ENCODE measurements at regions not wholly inside any gene's neighbourhood (a gene's known extent, or its start where the extent isn't known, plus 50 kb on each side); places are given as distances from the start of the nearest gene placed in this dataset.

DNA sequence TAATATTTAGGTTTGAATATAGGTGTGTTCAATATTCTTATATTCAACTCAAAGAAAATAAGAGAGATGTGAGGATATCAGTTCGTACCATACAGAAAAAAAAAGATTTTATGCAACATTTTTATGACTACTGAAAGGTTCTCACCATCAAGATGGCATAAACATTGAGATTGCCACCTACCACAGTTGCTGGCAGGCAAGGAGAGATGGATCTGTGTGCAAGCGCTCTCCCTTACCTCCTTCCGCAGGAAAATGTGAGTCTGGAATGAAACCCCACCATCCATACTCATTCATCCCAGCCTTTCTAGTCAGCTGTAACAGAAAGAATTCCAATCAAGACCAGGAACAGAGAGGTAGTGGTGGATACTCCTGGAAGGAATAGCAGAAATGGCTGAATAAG, 376.9 kb downstream of the PPP3CA start:
- DNase-seq (ENCODE audit: low spot score): no peak

DNA sequence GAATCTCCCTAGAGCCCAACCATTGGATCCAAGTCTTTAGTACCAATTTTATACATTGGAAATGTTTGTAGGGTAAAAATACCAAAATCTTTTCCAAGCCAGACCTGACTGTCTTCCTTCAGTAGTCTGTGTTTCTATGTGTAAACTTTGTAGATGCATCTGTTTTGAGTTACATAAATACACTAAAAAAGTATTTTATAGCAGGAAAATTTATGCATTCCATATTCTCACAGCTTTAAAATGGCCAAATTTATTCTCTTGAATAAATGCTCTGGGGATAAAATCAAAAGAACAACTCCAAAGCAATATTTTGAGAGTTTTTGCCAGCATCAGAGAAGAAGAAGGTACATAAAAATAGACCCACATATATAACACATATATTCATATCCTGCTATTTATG, 377.4 kb downstream of the PPP3CA start:
- DNase-seq (ENCODE audit: low spot score): no peak

DNA sequence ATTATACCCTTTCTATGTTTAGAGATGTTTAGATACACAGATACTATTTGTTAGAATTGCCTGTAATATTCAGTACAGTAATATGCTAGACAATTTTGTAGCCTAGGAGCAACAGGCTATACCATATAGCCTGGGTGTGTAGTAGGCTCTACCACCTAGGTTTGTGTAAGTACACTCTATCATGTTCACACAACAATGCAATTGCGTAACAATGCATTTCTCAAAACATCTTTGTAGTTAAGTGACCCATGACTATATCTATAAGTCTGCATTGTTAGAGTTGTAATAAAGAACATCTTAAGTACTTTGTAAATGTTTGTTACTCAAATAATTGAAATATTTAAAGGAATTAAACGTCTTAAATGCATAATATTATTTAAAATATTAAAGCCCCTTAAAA, 379.3 kb downstream of the PPP3CA start:
- DNase-seq (ENCODE audit: low spot score): no peak

DNA sequence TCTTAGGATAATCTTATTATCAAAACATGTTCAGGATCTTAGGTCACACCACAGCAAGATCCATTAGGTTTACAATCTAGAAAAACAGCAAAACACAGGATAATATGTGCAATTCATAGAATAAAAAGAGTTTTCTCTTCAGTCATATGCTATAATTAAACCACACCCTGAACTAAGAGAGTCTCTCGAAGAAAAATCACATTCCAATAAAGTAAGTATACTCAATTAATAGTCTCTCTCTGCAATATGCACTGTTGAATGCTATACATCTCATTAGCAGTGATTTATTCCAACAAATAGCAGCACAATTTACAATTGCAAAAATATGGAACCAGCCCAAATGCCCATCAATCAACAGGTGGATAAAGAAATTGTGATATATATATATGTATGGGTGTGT, 383.7 kb downstream of the PPP3CA start:
- DNase-seq (ENCODE audit: low spot score): no peak

DNA sequence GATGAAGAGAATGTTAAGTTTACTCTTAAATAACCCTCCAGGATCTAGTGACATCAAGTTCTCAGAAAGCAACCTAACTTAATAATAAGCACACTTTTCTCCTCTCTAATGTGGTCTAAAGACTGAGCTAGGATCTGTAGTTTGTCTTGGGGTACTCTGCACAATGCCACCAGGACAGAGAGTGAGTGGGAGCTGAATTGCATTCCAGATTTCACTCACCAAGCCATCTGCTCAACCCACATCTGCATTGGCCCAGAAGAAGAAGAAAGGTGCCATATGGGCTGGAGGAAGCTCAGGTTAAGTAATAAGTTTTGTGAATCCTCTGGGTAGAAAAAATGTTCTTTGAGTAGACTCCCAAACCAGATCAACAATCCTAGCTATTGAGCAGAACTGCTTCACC, 384.6 kb downstream of the PPP3CA start:
- no peak for DNase-seq (ENCODE audit: low spot score)

DNA sequence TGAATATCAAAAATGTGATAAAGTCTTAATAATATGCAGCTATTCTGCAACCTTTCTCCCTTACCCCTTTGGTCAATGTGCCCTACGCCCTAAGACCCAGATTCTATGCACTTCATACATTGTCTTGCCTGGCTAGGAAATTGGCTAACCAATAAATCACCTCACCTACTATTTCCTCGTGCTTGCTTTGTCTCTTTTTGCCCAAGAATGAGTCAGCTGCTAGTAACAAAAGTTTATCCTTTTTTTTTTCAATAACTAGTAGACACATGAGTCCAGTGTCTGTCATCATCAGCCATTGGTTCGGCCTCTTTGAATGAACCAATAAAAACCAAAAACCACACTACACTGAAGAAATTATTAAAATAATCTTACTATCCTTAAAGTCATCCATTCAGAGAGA, 387.1 kb downstream of the PPP3CA start:
- DNase-seq (ENCODE audit: low spot score): no peak

DNA sequence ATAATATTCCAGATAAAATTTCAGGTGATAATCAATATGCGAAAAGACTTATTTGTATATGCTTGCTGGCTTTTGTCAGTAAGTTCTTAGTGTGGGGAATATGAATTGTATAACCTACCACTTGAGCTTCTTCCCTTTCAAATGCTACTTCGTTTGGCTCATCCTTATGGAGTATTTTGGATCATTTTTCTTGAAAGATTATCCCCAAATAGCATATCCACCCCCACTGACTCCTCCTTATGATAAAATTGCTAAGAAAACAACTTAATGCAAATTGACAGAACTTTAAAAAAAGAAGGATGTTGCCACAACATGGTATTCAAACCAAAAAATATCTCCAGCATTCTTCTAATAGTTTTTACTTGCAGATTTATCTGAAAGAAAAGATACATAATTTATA, 393.3 kb downstream of the PPP3CA start:
- DNase-seq (ENCODE audit: low spot score): no peak

DNA sequence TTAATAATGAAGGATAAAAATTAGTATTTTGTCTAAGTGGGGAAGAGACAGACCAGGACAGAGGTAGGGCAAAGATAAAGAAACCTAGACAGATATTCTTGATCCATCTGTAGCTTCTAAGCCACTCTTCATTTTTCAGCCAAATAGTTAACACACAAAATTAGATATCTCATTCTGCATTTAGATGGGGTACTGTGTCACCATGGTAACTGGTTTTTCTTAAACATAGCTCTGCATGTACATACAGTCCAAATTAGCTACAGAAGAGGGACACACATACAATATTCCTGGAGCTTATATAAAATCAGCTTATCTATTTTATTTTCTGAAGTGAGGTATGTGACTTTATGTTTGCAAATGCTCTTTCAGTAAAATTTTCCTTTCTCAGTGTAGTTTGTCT, 393.7 kb downstream of the PPP3CA start:
- no peak for DNase-seq (ENCODE audit: low spot score)

DNA sequence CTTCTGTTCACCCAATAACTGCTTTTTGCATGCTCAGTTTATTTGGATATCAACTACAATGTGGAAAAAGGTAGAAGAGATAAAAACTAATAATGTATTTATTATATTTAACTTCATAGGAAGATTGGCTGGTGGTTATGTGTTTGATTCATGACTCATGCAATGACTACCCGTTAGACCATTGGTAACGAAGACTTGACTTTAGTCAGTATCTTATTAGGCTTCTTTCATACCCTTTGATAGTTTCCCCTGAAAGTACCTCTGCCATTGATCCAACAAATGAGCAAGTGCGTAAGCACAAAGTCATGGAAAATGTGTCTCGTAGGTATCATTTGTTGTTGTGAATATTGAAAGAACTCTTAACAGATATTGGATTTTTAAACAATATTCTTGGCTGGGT, 394.7 kb downstream of the PPP3CA start:
- no peak for DNase-seq (ENCODE audit: low spot score)

DNA sequence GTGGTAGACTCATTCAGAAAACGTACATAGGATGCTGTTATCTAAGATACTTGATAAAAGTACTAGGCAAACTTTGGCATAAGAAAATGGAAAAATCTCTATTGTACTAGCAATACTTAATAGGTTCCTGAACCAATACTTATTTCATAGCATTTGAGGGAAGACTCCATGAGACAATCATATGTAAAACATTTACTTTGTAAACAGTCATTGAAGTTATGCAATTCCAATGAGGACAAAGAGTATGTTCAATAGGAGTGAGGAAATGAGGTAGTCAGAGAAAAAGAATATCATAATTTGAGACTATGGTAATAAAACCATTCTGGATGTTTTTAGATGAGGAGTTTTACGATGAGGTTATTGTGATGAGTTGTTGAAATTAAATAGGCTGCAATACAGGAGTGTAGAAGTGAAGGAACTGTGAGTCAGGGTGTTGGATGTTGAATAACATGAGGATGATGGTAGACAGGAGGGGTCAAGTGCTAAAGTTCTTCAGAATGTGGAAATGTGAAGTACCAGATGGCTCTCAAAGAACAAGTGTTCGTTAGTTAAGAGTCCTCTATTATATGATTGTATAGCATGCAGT, 397.9 kb downstream of the PPP3CA start:
- DNase-seq (ENCODE audit: low spot score): no peak

DNA sequence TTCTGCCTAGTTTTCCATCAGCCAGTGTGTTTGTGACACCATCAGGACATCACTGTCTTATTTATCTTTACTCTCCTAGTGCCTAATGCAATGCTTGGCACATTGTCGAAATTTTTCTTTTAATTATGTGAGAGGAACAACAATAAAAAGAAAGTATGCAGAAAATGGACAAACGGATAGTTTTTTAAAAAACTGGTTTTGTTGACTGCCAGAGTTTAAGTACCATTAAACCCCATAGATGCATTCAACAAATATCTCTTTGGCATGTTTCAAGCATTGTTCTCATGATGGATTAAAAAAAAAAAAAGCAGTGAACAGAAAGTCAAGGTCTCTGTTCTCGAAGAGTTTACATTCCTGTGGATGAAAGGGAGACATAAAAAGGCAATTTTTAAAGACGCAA, 398.4 kb downstream of the PPP3CA start:
- no peak for DNase-seq (ENCODE audit: low spot score)

DNA sequence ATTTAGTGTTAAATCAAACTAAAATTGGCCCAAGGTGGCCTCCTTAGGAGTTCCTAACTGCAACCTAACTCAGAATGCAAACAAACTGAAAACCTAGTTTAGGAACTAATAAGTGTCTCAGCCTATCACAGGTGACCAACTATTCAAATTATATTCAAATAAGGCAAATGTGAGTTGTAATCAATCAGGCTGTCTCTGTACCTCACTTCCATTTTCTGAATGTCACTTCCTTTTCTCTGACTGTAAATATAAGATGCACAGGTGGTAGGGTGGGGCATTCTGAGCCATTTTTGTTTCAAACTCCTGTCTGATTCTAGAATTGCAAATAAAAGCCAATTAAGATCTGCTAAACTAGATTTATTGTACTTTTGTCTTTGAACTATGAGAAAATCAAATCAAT, 401.5 kb downstream of the PPP3CA start:
- no peak for DNase-seq (ENCODE audit: low spot score)

DNA sequence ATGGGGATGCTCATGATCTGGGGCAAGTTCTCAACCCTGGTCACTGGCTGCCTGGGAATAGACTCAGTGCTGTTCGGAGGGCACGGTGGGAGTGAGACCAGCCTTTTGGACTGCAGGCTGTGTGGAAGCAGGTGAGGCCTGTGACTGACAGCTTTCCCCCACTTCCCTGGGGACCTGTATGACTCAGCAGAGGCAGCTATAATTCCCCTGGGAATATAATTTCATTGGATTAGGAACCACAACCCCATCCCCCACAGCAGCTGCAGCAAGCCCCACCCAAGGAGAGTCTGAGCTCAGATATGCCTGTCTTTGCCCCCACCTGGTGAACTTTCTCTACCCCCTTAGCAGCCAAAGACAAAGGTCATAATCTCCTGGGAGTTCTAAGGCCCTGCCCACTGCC, 408.6 kb downstream of the PPP3CA start:
- no peak for DNase-seq (ENCODE audit: low spot score)

DNA sequence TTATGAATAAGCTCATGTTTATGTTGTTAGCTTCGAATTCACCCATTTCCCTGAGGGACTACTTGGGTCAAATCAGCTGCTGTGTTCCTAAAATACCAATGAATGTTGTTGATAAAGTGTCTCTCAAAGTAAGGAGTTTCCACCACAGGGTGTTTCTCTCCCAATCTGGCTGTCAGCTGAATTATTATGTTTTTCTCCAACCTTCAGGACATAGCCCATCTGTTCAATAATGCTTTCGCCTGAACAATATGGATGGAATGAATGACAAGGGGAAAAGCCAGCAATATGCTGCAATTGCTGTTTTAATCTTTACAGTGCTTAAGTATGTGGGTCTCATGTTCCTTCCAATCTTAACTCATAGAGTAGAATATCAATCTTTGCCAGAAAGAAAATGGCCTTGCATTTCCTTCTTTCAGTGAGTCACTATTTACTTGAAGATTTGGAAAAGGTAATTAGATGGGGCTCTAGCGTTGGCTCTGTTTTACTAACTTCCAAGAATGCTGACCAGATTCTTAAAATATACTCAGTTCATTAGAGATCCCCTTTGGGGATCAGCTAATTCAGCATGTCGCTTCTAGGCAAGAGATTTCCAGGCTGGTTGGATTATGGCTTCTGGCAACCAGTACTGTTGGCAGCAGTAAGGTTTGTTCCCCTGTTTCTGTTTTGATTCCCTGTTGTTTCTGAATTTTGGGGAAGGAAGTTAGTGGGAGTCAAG, 410.5 kb downstream of the PPP3CA start:
- DNase-seq (ENCODE audit: low spot score): no peak

DNA sequence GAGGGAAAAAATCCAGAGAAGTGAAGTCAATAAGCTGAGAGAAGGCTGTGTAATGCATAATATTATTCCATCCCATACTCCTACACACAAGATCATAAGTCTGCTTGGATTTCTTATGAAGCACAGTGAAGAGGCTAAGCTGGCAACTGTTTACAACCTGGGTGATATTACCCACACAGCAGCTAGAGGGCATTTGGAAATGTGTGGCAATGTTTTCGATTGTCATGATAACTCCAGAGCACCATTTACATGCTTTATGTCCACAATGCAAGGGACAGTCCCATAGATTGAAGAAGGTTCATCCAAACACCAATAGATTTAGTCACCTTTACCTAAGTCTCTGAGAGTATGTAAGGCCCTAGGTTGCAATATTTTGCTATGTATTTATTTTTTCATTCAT, 412.2 kb downstream of the PPP3CA start:
- DNase-seq (ENCODE audit: low spot score): peak; percentile 16

DNA sequence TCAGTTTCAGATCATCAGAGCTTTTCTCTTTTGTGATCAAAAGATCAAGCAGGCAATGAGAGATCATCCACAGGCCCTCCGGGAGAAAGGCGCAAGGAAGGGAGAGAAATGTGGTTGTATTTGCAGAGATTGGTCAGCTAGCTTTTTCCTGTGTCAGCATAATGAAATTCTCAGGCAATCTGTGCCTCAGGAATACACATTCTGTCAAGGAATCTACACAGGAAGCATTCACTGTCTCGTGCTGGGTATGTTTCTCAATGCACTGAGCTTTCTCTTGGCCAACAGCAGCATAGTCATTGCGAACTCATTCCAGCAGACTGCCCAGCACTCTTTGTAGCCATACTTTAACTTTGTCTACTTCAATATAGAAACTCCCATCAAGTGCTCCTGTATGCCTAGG, 413.7 kb downstream of the PPP3CA start:
- no peak for DNase-seq (ENCODE audit: low spot score)

DNA sequence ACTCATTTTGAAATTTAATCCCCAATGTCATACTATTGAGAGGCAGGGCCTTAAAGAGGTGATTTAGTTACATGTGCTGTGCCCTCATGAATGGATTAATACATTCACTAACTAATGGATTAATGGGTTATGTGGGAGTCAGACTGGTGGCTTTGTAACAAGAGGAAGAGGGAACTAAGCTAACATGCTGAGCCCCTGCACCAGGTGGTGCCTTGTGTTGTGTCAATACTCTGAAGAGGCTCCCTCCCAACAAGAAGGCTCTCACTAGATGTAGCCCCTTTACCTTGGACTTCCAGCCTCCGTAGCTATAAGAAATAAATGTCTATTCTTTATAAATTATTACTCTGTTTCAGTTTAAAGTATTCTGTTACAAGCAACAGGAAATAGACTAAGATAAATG, 411.9 kb upstream of the EMCN start:
- no peak for DNase-seq (ENCODE audit: low spot score)

DNA sequence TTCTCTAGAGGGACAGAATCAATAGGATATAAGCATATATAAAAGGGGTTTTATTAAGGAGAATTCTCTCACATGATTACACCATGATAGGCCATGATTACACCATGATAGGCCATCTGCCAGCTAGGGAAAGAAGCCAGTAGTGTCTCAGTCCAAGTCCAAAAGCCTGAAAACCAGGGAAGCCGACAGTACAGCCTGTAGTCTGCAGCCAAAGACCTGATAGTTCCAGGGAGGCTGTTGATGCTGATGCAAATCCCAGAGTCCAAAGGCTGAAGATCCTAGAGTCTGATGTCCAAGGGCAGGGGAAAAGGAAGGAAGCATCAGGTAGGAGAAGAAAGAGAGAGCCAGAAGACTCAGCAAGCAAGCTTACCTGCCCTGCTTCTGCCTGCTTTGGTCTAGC, 411.3 kb upstream of the EMCN start:
- DNase-seq (ENCODE audit: low spot score): no peak

DNA sequence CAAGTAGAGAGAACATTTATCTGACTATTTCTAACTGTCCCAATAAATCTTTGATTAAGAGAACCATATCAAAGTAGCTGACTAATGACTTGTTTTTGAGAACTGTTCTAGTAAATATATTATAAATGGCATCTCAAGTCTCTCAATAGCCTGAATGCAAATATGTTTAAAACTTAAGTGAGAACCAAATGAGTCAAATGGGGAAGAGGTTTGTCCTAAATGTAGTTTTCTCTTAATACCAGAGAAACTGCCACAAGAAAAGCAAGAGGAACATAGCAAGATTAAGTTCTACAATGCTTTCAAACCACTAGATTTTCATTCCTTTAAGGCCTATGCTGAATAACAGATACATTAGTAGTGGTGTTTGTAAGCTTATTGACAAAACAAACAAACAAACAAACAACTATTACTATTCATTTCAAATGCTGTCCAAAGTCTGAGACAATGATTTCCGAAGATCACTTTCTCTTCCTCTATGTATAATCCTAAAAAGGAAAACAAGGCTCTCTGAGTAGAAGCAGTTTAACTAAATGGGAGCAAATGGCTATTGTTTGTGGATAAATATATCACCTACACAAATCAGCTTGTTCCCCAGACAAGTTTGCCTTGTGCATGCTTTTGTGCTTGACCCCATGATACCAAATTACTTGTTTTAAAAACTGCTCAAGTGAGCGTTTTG, 408.4 kb upstream of the EMCN start:
- no peak for DNase-seq (ENCODE audit: low spot score)

DNA sequence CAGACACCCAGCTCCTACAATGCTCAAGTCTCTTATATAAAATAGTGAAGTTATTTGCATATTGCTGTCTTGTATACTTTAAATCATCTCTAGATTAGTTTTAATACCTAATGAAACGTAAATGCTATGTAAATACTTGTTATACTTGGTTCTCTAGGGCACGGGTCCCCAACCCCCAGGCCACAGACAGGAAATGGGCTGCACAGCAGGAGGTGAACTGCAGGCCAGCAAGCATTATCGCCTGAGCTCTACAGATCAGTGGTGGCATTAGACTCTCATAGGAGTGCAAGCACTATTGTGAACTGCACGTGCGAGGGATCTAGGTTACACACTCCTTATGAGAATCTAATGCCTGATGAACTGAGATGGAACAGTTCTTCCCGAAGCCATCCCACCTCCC, 395.9 kb upstream of the EMCN start:
- DNase-seq (ENCODE audit: low spot score): no peak

DNA sequence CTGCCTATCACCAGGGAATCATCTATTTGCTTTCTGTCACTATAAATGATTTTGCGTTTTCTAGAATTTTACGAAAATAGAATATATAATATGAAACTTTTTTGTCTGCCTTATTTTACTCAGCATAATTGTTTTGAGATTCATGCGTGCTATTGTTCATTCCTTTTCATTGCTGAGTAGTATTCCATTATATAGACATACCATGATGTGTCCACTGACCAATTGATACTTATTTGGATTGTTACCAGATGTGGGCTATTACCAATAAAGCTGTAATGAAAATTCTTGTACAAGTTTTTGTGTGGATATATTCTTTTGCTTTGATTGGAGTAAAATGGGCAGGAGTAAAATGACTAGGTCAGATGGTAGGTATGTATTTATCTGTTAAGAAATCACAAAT, 390.7 kb upstream of the EMCN start:
- no peak for DNase-seq (ENCODE audit: low spot score)

DNA sequence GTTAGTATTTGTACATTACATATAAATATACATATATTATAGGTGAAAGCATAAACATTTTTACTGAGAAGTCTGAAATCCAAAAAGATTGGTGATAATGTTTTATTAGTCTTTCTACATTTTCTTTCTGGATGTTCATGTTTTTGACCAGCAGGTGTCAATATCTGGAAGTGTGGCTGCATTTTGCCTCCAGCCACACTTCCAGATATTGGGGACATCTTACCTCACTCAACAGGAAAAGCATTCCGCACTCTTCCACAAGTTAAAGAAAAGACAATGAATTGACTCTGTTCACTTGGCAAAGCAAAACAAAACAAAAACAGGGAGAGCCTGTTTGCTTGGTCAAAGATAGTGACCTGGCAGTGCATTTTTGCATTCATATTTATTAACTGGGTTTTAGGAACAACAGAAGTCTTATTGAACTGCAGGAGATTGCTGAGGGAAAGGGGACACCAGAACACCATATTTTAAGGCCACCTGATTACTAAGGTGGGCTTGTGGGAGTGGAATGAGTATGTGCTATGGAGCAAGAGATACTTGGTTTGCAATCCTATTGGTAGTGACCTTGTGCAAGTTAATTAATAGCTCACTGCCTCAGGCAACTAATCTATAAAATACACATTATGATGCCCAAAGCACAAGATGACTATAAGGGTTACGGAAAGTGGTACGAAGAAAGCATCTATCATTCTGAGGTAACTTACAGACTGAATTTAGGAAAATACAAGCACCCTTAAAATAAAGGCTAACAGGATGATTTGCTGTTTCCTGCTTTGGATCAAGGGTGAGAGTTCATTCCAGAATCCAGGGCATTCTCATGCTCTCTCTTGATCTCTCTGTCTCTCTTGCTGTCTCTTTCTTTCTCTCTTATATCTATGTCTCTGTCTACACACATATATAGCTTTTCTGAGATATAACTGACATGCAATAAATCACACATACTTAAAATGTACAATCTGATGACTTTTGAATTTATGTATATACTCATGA, 389.9 kb upstream of the EMCN start:
- DNase-seq (ENCODE audit: low spot score): peak; percentile 11

DNA sequence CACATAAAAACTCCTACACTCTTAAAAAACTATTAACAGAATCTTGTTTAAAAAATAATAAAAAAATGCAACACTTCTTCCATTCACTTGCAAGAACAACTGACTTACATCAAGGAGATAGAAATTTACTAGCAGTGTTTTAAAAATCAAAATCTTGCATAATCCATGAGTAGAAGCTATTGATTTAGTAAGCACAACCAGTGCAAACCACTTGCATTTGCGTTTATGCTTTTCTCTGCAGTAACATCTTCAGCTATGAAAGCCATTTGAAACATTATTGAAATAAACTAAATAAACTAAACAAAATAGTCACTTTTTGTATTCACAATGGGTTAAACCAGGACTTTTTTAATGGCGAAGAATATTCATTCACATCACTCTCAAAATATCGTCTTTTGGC, 389.2 kb upstream of the EMCN start:
- no peak for DNase-seq (ENCODE audit: low spot score)

Data from SW480 (cell line).